ENCODE measurements at regions not wholly inside any gene's neighbourhood (a gene's known extent, or its start where the extent isn't known, plus 50 kb on each side); places are given as distances from the start of the nearest gene placed in this dataset.
"Not testable (repeated sequence)": the region's sequence is repeated elsewhere in the genome, so short reads cannot be mapped to it uniquely, and the experiment has no call there.

GRCh38 chr6:104486035-104486434 is 373.7 kb downstream of the HACE1 start:
- DNase-seq: no peak

GRCh38 chr6:104484626-104485025 is 375.1 kb downstream of the HACE1 start:
- DNase-seq: no peak

DNA sequence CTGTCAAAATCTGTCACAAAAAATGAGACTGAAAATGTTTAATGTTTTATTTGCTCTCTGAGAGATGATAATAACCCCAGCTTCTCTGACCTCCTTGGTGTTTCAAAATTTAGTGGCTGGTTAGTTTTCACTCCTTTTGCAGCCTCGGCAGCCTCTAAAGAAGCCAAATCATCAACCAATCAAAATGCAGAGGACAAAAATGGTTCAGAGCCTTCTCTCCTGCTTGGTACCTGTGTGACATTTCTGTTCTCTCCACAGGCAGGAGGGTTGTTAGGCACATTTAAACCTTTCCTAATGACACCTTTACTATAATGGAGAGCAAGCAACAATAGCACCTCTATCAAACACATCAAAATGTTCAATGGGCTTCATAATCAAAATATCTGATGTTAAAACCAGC is 375.5 kb downstream of the HACE1 start:
- no peak for DNase-seq

DNA sequence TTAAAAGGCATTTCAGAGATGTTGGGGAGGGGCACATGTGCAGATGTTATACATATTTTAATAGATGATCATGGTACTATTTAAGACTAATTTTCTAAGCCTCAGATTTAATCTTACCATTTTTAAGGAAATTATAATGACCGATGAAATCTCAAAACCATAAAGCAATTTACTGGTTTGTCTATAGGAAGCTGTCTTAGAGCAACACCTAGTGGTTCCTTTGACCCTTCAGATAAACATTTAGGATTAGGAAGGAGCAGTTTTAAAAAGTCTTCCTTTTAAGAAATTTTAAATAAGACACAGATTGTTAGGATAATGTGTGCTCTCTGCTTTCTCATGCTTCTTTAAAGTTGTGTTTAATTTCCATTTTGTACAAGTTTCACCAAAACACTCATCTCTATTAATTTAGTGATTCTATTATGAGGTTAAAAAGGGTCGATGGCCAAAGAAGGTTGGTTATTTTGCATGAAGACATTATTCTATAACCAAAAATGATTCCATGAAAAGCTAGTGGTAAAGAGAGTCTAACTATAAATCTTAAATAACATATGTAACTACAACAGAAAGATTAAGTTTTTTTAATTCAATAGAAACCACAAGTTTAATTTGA is 376.4 kb downstream of the HACE1 start:
- DNase-seq: no peak

DNA sequence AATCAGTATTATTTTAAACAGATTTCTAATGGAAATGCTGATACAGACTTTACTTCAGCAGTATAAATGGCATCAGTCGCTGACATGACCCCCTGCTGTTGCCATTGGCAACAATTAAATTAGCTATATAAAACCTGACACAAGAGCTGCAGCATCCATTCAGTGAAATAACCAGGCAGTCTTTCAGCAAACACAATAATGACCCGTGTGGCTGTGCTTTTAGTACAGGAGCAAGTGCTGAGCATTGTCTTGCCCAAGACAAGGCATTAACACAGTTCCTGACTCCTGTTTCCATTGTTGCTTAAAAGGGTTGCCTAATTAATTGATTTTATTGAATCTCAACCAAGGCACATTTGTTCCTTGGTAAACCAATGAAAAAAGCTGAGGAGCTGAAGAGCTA is 382.1 kb downstream of the HACE1 start:
- DNase-seq: no peak

DNA sequence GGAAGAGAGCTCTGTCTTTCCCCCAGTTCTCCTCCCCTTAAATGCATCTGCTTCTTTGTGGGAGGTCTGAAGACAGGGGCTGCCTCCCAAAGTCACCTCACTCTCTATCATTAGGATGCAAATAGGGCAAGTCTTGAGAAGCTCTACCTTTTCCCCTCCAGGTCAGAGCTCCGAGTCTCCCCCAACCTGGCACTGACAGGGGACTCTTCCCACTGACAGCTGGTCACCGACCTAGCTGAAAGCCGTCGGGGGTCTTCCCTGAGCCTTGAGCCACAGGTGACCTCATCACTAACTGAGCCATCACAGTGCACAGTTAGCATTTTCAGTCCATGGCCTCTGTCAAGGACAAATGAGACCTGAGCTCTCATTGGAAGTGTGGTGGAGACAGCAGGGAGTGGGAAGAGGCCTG is 386.7 kb downstream of the HACE1 start:
- DNase-seq: no peak

DNA sequence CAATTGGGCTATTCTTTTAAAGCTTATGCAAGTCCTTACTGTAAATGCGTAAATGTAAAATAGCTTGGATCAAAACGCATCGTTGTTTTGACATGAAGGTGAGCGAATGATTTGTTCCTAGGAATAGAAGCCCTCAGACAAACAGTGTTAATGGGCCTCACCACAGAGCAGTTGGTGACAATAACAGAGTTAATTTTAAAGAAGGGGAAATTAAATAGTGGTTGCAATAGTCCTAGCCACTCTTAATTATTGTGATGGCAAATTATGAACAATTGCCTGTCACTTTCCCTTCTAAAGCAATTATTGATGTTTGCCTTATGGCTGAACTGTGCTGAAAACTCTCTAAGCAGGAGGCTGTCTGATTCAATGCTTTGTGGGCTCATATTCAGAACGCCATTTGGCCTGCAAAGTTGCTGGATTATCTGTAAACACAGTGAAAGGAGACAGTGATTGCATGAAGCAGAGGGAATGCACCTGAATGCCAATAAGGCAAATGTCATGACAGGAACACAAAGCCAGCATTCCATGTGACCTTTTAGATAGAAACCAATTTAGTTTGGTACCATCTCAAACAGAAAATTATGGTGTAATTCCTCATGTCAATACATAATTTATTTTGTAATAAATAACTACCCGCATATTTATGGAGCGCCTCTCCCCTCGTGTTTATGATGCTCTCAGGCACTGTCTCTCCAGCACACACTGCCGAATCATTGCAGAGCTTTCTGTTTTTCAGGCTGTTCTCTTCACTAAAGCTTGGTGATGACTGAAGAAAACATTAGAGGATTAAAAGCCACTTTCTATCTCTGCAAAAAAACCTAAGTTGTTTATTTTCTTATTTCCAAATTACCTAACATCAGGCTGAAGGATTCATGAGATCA is 387.5 kb downstream of the HACE1 start:
- no peak for DNase-seq

DNA sequence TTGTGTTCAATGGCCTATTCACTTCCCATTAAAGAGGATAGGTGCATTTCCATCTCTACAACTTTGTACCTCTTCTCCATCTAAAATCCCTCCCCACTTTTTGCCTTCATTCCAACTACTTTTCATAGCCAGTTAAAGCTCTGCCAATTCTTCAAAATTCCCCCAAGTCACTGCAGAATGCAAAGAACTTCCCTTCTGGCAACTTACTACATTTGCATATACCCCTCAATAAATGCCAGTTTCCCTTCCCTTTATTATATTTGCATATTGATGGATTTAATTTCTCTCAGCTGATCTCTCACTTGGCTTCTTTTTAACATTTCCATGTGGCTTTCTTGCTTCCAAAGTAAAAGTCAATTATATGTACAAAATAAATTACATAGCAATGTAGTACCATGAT is 393.4 kb downstream of the HACE1 start:
- DNase-seq: no peak

DNA sequence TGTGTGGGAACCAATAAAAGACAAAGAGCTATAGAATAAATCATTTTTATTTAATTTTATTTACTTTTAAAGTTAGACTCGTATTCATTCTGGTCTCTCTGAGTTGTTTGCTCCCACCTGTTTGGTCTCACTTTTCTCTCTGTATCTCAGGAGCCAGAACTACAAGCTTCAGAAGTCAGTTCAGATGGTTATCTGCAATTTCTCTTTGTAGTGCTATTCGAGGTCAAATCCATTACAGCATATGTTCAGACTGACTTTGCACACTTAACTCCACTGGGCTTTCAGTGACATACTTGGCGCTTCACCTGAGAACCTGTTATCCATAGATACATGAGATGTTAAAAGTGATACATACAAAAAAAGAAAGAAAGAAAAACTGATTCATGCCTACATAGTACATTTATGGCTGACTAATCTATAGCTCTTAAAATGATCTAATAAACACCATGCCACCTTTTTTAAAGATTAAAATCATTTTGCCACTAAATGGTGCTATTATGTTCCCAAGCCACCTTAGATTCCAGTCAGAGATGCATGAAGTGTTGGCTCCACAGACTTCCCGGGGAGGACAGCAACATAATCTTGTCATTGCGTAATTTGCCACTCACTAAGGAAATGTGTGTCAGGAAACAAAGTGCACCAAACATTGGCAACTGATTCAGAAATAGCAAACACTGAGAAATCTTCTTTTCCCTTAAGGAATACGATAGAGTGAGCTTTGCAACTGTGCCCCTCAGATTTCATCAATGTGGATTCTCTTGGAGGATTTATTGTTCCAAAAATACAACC is 396.7 kb downstream of the HACE1 start:
- no peak for DNase-seq

DNA sequence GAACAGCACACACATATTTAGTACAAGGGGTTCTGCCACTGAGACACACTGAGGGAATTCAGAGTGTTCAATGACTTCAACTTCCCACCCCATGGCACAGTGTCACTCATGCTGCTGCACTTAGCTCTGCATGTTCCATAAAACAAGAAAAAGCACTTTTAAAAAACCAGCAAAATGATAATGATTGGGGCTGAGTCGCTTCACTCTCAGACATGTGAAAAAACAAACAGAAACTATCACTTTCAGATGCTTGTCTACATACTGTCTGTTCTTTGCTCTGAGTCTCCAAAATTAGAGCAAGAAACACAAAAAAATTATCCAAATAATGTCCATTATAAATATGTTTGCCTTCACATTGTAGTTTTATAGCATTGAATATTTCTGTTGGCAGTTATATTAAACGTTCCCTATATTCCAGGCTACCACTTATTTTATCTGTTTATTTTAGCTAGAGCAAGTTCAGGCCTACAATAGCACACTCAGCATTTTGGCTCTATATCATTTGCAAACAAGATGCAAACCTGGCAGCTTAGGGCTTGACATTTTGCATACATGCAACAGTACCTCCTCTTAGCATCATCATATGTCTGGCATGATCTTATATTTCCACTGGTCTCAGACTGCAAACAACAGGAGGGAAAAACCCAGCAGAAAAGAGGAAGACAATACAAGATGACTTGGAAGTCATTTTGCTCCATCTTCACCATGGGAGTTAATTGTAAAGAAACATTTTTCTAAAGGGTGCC is 398.8 kb downstream of the HACE1 start:
- no peak for DNase-seq

GRCh38 chr6:104459543-104459942 is 400.2 kb downstream of the HACE1 start:
- no peak for DNase-seq

DNA sequence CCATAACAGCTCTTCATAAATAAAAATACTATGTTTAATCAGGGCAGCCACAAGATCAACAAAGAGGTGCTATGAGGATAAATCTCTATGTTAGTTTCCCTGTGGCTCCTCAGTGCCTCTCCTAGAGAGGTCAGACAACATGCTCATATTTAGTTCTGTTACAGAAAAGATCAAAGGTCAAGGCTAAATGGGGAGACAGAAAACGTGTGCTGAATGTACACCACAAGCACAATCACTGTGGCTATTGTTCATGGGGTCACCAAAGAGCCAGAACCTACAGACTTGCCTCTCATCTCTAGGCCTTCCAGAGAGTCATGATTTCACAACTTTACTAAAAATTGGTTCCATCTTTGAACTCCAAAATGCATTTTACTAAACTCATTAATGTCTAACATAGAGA is 409.8 kb downstream of the HACE1 start:
- DNase-seq: no peak

DNA sequence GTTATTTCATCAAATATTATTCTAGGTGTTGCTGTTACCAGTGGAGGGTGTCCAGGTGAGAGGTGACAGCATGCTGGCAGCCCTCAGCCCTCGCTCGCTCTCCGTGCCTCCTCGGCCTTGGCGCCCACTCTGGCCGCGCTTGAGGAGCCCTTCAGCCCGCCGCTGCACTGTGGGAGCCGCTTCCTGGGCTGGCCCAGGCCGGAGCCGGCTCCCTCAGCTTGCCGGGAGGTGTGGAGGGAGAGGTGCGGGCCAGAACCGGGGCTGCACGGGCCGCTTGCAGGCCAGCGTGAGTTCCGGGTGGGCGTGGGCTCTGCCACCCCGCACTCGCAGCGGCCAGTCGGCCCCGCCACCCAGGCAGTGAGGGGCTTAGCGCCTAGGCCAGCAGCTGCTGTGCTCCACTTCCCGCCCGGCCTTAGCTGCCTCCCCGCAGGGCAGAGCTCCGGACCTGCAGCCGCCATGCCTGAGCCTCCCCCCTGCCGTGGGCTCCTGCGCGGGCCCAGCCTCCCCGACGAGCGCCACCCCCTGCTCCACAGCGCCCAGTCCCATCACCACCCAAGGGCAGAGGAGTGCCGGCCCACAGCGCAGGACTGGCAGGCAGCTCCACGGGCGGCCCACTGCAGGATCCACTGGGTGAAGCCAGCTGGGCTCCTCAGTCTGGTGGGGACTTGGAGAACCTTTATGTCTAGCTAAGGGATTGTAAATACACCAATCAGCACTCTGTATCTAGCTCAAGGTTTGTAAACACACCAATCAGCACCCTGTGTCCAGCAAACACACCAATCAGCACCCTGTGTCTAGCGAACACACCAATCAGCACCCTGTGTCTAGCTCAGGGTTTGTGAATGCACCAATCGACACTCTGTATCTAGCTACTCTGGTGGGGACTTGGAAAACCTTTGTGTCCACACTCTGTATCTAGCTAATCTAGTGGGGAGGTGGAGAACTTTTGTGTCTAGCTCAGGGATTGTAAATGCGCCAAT is 413.3 kb downstream of the HACE1 start:
- not testable (repeated sequence) for DNase-seq

- DNase-seq: no peak
Observed at GRCh38 chr6:104434519-104434918, 425.2 kb downstream of the HACE1 start.

DNA sequence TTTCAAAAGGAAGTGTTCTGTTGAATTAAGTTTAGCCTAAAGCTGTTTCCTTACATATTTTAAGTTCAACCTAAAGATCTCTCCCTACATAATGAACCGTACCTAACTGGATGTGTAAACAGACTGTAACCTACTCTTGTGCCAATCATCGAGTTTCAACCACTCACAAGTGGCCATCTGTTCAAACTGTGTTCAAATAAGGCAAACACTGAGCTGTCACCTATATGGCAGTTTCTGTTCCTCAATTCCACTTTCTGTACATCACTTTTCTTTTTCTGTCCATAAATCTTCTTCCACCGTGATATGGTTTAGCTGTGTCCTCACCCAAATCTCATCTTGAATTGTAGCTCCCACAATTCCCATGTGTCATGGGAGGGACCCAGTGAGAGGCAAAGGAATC is 428.6 kb downstream of the HACE1 start:
- DNase-seq: no peak

DNA sequence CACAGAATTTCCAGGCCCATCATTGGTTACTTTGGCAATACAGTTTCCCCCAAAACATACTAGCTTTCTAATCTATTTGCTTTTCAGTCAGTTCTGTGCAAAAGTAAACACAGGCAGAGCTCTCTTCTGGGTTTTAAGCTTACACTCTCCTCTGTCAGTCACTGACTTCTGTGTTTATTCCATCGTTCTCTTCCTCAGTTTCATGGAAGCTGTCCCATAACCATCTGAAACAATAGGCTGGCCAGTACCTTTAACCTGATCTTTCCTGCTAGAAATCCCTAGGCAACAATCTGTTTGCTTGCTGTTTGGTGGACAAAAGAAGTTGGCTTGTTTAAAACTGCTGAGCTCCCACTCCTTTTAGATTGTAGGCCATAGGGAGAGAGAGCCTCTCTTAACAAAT is 431.5 kb downstream of the HACE1 start:
- no peak for DNase-seq

- DNase-seq: no peak
Observed at GRCh38 chr6:104423691-104424090, 436.0 kb downstream of the HACE1 start.

DNA sequence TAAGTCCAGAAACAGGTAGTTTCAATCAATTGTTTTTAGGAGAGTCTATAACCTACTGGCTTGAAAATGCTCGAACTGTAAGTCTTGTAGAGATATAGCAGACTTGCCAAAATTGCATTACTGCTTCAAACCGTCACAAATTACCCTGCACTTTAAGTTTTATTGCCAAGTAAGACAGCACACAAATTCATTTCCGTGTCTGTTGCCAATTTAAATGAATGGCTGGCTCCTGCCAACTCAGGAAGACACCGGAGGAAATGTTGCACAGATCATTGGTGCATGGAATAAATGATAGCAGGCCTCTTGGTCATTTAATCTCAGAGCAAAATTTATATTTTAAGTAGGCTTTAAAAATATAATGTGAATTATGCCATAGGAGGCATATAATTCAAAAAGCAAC is 438.1 kb downstream of the HACE1 start:
- no peak for DNase-seq

DNA sequence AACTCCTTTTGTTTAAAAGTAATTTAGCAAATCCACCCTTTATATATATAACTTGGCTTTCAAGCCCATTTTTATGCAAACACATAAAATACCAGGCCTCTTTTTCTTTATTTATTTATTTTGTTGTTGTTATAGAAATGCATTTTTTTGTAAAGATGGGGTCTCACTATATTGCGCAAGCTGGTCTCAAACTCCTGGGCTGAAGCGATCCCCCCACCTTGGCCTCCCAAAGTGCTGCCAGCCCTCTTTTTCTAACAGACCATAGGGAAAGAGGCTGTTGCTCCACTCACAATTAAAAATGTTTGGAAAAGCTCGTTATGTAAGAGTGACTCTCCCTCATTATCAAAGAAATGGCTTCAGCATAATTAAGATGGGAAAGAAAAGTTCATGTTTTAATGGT is 440.9 kb downstream of the HACE1 start:
- DNase-seq: no peak

- DNase-seq: no peak
Observed at GRCh38 chr6:104418125-104418524, 441.6 kb downstream of the HACE1 start.

- DNase-seq: no peak
Observed at GRCh38 chr6:104414723-104415122, 445.0 kb downstream of the HACE1 start.

DNA sequence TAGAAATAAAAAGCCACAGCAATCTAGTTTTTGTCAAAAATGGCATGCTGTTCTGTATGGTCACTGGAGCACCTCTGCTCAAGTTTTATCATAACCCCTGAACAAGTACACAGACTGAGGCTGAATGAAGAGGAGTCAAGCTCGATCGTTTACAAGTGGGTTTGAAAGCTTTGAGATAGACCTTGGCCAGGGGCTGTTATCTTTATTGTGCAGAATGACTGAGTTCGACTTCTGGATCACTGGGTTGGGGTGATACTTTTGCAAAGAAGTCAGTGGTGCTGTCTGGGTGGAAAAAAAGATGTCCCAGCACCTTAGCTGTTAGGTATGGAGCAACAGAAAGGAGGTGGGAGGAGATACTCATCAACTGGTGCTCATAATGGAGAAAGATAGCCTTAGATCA is 446.0 kb downstream of the HACE1 start:
- no peak for DNase-seq

Data from effector CD4-positive, alpha-beta T cell (primary cell).